ENCODE measurements at regions not wholly inside any gene's neighbourhood (a gene's known extent, or its start where the extent isn't known, plus 50 kb on each side); places are given as distances from the start of the nearest gene placed in this dataset.

DNA sequence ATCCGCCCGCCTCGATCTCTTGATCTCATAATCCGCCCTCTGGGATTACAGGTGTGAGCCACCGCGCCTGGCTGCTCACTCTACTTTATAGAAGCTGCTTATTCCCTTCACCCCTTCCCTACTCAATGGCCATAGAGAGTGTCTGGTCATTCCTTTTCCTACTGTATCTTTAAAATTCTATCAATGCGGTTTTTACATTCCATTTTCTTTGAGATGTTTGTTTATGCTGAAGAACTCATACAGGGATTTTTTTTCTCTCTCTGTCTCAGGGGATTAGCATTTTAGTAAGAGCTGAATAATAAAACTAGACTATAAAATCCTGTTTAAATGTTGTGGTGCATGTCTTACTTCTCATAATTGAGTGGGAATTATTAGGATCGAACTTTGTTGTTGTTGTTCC is 218.6 kb upstream of the FOXN3 start:
- ChIA-PET SMC1A (ENCODE audit: uncharacterized antibody, unreplicated experiment) (interaction anchor here (0.7 kb wide), 1 partner anchor 85 kb away, joined by 4 read pairs; no protein-coding TSS in a partner anchor), POLR2A (no interaction called here), RAD21 (ENCODE audit: unreplicated experiment) (no interaction called here), CTCF (interaction anchor here (1.3 kb wide), 1 partner anchor 9 kb away, joined by 3 read pairs; no protein-coding TSS in a partner anchor)
- H4K20me1 ChIP-seq (ENCODE audit: control insufficient read depth, insufficient read depth), result no peaks in the 10 kb centered on the region
- no peaks in the 10 kb centered on the region for H3K27me3 ChIP-seq (replicated peaks in 1 of 2; ENCODE audit: control insufficient read depth in 2 of 2, insufficient read depth in 2 of 2, low read length in 1 of 2)
- H3K9me3 ChIP-seq (replicated peaks; ENCODE audit: control insufficient read depth, insufficient read depth, low read length), result no peaks in the 10 kb centered on the region
- no peaks in the 10 kb centered on the region for H3K79me2 ChIP-seq (ENCODE audit: control insufficient read depth, insufficient read depth, low read length)
- no peak for DNase-seq (ENCODE audit: low read depth, low spot score)
- no peak overlapping the region for H3K4me3 ChIP-seq
- H3K9ac ChIP-seq (ENCODE audit: control insufficient read depth, insufficient read depth, low read length), result no peak overlapping the region
- H3K36me3 ChIP-seq (ENCODE audit: control insufficient read depth in 2 of 2, insufficient read depth in 2 of 2, low read length in 1 of 2), result no peaks in the 10 kb centered on the region
- no peak overlapping the region for H3K4me2 ChIP-seq (ENCODE audit: control insufficient read depth, insufficient read depth)
- in situ Hi-C loops (cut with MboI), result no loop called here
- no TSS peak for BruUV-seq (replicated peaks)
- intact Hi-C loops (cut with micrococcal nuclease; ENCODE audit: unreplicated experiment), result no loop called here
- WGBS (ENCODE audit: insufficient coverage, insufficient replicate concordance, low lambda C conversion rate, missing lambda C conversion rate), result 90% methylated on average over 8 of the region's 8 CpGs
- TF ChIP-seq BACH1 (IDR thresholded peaks at IDR 0.05; ENCODE audit: borderline replicate concordance) (no peak), RAD21 (IDR thresholded peaks at IDR 0.05; ENCODE audit: insufficient read depth, low read depth, low read length) (no peak), CREM (IDR thresholded peaks at IDR 0.05; ENCODE audit: low read depth) (no peak), PAX5 (IDR thresholded peaks at IDR 0.05; ENCODE audit: borderline replicate concordance, low read depth, low read length) (no peak), NFXL1 (IDR thresholded peaks at IDR 0.05; ENCODE audit: borderline replicate concordance) (no peak), TARDBP (IDR thresholded peaks at IDR 0.05; ENCODE audit: borderline replicate concordance) (no peak)
- TF ChIP-seq, protein P1, sequence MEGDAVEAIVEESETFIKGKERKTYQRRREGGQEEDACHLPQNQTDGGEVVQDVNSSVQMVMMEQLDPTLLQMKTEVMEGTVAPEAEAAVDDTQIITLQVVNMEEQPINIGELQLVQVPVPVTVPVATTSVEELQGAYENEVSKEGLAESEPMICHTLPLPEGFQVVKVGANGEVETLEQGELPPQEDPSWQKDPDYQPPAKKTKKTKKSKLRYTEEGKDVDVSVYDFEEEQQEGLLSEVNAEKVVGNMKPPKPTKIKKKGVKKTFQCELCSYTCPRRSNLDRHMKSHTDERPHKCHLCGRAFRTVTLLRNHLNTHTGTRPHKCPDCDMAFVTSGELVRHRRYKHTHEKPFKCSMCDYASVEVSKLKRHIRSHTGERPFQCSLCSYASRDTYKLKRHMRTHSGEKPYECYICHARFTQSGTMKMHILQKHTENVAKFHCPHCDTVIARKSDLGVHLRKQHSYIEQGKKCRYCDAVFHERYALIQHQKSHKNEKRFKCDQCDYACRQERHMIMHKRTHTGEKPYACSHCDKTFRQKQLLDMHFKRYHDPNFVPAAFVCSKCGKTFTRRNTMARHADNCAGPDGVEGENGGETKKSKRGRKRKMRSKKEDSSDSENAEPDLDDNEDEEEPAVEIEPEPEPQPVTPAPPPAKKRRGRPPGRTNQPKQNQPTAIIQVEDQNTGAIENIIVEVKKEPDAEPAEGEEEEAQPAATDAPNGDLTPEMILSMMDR (IDR thresholded peaks at IDR 0.05 in 2 of 3, conservative IDR thresholded peaks at IDR 0.05 in 1 of 3; ENCODE audit: control insufficient read depth in 2 of 3, extremely low read depth in 1 of 3, insufficient read depth in 1 of 3, low read depth in 3 of 3, low read length in 3 of 3), result no peak
- TF ChIP-seq, protein P2, sequence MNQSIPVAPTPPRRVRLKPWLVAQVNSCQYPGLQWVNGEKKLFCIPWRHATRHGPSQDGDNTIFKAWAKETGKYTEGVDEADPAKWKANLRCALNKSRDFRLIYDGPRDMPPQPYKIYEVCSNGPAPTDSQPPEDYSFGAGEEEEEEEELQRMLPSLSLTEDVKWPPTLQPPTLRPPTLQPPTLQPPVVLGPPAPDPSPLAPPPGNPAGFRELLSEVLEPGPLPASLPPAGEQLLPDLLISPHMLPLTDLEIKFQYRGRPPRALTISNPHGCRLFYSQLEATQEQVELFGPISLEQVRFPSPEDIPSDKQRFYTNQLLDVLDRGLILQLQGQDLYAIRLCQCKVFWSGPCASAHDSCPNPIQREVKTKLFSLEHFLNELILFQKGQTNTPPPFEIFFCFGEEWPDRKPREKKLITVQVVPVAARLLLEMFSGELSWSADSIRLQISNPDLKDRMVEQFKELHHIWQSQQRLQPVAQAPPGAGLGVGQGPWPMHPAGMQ (IDR thresholded peaks at IDR 0.05; ENCODE audit: borderline replicate concordance), result no peak
- no peaks in the 10 kb centered on the region; the same call in 1 of the 2 replicates for H3K4me1 ChIP-seq (ENCODE audit: control insufficient read depth, insufficient read depth, low read length)
- no peak overlapping the region for H3K27ac ChIP-seq (ENCODE audit: control insufficient read depth, insufficient read depth)
- no peak overlapping the region for H2AFZ ChIP-seq (ENCODE audit: control insufficient read depth, low read depth, low read length)
- ATAC-seq, result no peak
- FAIRE-seq, result no peak

Measured in GM12878 (cell line).